Left forelimb (tissue), 1 donor: ENCODE measurements at regions not wholly inside any gene's neighbourhood (a gene's known extent, or its start where the extent isn't known, plus 50 kb on each side); places are given as distances from the start of the nearest gene placed in this dataset.
"Not testable (repeated sequence)": the region's sequence is repeated elsewhere in the genome, so short reads cannot be mapped to it uniquely, and the experiment has no call there.

Source experiments
- DNase-seq: peaks from one replicate; pipeline ENCODE4 v3.0.0-alpha.2; 2018; ENCODE audit warnings: low spot score

DNA sequence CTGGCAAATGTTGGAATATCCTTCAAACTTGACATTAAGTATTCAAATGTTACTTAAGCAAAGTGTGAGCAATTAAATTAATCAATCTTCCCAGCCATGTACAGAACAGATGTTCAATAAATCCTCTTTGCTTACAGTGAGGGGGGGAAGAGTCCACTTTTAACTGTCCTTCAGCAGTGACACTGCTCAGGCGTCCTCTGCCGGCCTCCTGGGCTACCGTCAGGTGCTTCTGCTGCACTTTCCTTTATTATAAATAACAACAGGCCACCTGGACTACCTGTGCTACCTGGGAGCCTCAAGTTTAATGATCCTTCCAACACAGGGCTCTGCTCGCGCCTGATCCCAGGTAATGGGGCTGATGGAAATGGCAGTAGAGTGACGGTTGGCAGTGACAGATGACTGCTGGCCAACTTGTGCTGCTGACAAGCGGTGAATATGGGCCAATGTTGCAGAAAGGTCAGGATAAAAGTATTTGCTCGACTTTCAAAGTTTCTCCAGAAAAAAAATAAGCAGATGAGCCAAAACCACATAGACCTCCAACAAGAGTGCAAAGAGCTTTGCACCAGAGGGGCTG lies 460.0 kb upstream of the ZNF507 start:
- DNase-seq = no peak

DNA sequence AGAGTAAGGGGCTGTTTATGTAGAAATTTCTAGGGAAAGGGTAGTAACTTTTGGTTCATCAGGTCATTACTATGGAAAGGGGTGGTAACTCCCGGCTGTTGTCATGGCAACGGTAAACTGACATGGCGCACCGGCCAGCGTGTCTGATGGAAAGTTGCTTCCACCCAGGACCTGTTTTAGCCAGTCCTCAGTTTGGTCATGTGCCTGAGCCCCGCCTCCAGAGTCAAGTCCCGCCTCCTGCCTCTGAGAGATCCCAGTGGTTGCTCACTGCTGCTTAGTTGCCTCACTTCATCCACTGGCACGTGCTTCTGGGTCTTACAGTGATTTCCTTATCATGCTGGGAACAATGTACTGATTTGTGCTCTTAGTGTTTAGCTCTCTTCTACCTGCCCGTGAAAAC lies 455.2 kb upstream of the ZNF507 start:
- no peak for DNase-seq

DNA sequence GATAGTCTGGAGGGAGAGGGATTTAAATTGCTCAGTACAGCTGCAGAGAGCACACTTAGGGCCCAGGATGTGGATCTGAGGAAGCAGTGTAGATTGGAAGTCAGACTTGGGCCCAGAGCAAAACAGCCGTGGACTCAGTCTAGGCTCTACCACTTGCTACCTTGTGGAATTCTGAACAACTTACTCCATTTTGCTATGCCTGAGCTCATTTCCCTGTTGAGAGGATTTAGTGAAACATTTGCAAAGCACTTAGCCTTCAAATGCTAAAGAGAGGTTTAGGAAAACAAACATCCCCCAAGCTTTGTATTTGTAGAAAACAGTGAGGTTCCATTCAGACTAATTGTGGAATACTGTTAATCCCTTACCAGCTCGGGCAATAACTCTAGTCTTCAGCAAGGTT lies 453.4 kb upstream of the ZNF507 start:
- DNase-seq = no peak

DNA sequence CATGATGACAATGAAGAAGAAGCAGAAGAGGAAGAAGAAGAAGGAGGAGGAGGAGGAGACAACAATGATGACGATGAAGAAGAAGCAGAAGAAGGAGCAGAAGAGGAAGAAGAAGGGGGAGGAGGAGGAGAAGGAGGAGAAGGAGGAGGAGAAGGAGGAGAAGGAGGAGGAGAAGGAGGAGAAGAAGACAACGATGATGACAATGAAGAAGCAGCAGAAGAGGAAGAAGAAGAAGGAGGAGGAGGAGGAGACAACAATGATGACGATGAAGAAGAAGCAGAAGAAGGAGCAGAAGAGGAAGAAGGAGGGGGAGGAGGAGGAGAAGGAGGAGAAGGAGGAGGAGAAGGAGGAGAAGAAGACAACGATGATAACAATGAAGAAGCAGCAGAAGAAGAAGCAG lies 451.9 kb upstream of the ZNF507 start:
- DNase-seq = not testable (repeated sequence)

DNA sequence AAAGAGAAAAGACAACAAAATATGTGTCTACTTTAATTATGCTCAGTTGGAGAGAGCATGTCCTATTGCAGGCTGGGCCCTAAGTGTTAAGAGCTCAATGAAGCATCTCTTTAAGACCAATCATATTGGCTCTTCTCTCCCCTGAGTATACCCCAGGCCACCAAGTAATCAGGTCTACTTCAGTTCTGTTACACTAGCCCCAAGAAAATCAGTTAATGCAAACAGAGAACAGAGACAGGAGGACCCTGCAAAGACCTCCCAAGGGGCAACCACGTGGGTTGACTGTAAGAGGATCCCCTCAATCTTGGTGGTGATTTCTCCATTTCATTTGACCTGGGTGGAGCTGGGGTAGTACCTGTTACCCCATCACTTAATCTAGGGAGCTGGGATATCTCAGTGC lies 451.0 kb upstream of the ZNF507 start:
- no peak for DNase-seq

DNA sequence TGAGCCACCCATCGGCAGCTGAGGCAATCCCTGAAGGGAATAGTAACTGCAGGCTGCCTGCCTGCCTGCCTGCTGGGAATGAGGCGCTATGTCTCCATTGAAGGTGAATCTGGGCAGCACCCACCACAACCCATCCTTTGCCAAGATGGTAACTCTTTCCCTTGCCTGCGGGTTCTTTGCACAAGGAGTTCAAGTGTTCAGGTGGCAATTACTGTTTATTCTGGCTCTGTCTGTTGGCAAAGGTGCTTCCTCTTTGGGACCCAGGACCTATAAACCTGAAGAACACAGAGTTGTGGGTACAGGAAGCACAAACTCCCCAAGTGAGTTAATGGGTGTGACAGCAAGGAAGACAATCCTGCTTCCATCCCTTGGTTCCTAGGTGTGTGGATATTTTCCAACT lies 448.1 kb upstream of the ZNF507 start:
- DNase-seq = no peak

DNA sequence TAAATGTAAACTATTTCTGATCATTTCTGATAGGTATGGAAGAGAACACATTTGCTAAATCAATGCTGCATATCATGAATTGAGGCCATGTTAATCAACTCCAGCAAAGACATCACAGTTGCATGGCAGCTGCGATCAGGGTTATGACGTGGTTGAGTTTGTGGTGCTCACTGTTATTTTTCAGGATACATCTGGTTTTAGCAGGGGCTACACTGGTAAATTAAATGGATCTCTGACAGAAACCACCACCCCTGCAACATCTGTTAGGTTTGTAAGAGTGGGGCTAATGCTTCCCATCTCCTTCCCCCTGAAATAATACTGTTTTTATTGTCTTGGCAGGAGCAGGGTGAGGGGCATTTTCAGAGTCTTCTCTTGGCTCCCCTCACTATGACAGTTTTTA lies 444.4 kb upstream of the ZNF507 start:
- no peak for DNase-seq

DNA sequence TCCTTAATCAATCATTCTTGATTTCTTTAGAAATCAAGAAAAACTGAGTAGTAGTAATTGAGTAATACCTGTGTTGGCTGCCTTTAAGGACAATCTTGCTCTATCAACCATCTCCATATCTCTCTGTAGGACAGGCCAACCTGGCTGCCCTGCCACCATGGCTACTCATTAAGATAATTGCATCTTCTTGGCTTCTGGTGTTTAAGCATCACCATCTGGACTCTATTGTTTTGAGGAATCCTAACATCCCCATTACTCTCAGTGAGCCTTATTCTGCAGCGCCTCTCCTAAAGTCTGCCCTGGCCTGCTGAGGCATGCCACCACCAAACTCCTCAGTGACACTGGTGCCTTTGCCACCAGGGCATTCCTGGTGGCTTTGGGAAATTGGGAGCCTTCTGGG lies 442.6 kb upstream of the ZNF507 start:
- DNase-seq = no peak

DNA sequence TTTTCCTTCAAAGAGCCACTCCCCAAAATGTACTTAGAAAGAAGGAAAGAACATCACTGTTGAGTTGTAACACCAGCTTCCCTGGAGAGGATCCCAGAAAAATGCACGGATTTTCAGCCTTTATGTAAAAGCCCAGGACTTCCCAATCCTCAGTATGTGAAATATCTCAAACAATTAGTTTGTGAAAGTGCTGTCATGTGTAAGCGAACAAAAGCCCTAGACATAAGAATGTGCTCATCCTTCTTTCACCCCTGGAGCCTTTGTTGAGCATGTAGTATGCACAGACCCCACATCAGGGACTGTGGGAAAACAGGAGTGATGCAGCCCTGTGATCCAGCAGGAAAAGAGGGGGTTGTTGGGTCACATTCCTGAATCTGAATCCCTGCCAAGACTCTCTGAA lies 441.4 kb upstream of the ZNF507 start:
- DNase-seq = no peak

DNA sequence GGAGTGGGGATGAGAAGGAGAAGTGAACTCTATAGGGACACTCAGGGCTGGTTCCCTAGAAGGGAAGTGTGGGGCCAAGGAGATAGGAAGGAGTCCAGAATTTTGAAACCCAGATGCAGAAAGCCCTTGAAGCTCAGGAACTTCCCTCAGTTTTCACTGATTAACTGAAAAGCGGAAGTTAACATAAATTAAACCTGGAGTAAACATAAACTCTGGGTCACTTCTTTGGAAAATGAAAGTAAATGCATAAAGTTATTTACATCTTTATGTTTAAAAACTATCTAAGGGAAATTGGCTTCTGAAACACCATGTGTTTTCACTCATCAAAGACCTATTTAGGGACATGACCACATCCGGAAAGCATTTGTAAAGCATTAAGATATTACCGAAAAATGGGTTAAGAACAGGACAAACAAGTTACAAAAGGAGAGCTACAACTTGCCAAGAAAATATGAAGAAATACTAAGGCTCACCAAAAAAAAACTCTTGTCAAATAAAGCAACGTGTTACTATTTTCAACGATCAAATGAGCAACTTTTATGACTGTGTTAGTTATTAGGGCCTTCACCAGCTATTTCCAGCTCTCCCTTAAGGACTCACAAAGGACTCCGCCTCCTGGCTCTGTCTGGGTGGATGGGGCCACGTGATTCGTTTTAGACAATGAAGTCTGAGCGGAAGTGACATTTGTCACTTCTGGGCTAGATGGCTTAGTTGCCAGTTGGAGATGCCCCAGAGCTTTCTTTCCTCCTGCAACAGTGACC lies 439.1 kb upstream of the ZNF507 start:
- DNase-seq = no peak

DNA sequence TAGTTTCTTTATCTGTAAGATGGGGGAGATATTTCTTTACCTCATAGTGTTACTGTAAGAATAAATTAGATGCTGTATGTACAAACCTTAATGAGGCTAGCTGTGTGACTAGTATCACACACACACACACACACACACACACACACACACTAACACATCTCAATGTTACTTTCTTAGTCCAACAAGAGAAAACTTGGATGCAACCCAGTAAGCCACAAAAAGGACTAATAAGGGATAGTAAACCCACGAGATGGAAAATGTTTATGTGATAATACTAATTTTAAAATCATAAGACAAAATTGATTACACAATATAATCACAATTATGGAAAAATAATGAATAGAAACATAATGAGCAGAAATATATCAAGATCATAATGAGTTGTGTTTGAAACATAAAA lies 437.7 kb upstream of the ZNF507 start:
- DNase-seq = no peak

DNA sequence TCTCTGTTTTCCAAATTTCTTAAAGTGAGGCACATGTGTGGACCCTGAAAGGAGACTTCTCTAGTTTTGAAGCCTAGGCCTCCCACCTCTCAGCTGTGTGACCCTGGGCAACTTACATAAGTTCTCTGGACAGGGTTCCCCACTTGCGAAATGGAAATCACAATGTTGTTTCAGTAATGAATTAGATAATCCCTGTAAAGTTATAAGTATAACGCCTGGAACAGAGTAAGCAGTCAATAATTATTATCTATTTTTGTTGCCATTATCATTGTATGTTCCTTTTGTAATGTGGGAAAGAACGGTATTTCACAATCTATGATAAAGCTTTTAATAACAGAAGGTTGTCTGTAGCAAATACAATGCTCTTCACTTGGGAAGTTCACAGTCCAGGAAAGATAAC lies 437.3 kb upstream of the ZNF507 start:
- no peak for DNase-seq

DNA sequence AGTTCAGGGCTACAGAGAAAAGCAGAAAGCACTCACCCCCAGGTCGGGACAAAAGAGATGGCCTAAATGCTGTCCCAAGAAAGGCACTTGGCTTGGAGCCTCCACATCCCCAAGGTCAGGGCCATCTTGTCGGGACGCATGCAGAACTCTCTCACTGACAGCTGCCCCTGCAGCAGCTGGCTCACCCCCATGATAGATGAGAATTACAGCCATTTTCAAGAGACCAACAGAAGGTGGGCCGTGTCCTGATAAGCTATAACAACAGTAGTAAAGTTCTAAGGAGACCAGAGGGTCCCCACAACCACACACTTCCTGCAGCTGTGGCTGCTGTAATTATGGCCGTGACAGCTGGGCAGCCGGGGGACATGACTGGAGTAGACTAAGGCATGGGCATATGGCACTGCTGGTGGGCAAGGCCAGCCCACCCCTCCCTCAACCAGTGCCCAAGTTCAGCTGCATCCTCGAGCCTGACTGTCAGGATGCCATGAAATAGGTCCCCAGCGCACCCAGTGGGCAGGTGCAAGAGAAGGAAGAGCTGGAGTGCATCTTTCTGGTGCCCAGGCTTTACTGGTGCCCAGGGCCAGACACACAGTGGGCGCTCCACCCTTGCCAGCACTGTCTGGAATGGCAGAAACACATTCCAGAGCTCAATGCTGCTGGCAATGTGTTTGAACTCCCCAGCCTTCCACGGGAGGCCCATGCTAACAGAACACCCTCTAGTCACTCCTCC lies 436.7 kb upstream of the ZNF507 start:
- no peak for DNase-seq

DNA sequence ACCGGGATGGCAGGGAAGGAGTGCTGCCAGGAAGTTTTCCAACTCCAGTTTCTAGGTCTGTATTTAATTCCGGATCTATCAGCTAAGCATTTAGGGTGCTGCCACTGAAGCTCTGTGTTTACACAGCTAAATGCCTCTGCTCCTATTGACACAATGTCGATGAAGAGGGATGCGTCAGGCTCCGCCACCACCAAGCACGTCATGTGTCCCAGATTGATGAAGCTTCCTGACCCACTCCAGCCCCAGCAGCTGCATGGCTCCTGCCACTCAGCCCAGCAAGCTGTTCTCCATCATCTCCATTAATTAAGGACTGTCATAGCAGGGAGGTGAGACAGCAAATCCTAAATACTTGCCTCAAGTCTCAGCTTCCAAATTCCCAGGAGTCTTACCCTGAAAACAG lies 435.2 kb upstream of the ZNF507 start:
- DNase-seq = no peak

DNA sequence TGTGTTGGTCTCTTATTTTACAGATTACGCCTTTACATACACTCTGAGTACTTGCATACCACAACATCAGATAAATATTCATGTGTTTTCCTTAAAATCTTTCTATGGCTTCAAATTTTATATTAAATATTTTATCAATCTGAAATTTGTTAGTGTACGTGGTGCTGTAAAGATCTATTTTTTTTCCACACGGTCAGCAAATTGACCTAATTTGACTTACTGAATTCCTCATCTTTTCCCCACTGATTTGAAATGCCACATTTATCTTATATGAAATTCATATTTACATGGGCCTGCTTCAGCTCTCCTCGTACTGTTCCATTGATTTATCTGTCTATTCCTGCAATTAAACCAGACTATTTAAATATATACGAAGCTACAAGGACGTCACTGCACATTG lies 433.8 kb upstream of the ZNF507 start:
- DNase-seq = no peak

DNA sequence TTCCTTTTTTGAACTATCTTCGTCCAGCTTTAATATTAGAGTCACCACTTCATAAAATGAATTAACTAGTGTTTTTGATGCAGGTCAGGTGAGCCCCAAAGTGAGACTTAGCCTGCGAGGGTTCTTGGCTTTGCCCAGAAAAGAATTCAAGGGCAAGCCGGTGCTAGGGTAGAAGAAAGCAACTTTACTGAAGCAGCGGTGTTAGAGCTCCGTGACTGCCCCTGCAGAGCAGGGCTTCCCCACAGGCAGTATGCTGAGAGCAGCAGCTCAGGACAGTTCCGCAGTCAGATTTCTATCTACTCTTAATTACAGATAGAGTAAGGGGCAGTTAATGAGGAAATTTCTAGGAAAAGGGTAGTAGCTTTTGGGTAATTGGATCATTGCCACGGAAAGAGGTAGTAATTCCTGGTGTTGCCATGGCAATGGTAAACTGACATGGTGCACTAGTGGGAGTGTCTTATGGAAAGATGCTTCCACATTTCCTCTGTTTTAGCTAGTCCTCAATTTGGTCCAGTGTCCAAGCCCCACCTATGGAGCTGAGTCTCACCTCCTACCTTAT lies 432.2 kb upstream of the ZNF507 start:
- DNase-seq = no peak

DNA sequence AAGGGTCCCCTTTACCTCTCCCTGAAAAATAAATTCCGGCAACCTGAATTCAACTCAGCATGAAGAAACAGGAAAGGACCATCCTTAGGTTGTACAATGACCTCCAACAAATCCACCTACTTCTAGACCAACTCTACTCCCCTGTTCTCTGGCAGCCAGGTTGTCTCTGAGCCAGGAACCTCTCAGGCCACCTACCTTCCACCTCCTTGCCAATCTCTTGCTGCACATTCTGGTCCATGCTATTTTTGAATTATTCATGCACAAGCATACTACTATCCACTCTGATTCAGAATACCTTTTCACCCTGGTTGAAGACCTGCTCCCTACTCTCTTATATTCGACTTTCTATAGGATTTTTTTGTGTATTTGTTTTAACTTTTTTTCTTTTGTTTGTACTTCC lies 415.0 kb upstream of the ZNF507 start:
- no peak for DNase-seq

DNA sequence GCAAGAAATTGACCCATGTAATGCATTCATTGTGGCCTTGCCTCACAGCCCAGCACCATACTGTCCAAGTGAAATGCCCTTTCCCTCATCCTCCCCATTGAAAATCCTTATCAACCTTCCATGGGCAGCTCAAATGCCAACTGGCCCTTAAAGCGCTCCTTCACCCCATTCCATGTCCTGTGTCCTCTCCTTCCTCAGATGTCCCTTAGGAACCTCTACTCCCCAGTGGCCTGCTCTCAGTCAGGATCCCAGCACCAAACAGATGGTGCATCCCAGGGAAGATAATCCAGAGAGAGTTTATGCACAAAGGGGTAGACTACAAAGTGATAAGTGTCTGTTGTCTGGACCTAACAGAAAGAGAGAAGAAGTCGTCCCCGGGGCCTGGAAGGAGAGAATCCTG lies 407.4 kb upstream of the ZNF507 start:
- no peak for DNase-seq

DNA sequence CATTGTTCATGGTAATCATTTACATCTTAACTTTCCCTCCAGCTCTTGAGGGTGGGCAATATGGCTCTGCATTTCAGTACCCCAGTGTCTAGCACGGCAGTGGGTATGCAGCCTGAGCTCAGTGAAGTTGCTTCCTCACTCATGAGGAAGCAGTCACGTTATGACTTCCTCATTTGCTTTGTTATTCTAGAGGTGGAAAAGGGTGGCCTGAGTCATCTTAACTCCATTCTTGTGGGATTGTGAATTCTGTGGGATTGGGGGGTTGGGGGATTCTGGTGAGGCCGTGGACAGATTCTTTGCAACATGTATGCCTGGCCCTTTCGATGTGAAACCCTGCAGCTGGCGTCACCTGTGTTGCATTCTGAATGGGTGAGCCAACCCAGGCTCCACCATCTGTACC lies 406.7 kb upstream of the ZNF507 start:
- no peak for DNase-seq

DNA sequence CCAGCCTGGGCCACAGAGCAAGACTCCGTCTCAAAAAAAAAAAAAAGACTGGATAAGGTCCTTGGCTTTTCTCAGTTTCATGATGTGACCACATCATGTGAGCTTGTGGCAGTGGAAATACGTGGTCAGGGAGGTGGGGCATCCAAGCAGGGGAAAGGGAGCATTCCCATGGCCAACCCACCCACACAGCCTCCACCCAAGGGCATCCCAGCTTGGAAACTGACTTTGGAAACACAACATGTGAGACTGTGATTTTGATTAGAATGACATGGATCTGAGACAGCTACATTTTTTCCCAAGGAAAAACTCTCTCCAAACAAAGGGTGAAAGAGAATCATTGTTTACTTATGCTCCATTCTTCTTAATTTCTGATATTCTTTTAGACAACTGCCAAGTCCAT lies 405.0 kb upstream of the ZNF507 start:
- no peak for DNase-seq

DNA sequence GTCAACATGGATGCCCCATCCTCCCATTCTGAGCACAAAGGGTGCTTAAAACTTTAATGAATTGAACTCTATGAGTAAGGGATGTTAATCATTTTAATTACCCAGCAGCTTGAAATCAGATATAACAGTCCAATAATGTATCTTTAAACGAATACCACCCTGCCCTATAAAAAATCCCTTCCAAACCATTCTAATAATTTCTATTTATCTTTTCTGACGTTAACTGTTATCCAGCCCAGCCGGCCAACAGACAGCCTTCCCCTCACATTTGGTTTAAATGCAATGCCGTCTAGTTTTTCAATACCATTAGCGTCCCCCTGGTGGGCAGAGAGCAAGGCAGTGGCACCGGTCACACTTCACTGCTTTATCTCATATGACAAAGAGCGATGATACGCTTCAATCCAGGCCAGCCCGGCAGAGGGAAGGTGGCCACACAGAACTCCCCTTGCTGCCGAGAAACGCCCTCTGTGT lies 402.2 kb upstream of the ZNF507 start:
- DNase-seq = no peak

DNA sequence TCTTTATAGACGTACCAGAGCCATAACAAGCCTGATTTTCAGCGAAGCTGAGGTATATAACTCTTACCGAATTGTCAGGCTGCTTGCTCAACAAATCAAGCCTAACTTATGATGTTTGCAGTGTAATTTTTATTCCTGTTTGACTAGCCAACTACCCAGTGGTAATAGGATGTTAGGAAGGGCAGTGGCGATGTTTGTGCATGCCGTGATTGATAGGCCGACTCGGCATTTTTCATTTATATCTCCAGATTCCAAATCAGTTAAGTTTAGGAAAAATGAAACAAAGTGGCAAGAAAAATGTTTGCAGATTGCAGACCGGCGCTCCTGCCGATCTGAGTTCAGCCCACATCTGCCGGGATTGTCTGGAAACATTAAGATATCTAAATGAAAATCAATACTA lies 401.6 kb upstream of the ZNF507 start:
- DNase-seq = no peak

DNA sequence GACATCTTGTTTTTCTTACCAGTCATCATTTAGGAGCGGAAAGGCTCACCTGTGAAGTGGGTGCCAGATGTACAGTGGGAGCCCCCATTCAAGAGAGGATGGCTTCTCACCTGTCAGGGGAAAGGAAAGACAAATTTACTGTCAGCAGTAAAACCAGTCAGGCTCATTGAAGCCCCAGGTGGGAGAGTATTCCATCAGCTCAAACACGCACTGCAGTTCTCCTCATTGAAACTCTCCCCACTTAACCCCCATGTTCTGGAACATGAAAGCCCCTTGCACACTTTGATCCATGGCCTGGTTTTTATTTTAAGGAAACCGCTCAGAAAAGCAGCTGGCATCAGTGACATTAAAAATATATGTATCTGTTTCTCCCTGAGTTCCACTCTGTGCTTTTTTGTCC lies 401.1 kb upstream of the ZNF507 start:
- no peak for DNase-seq
